ENCODE measurements at regions not wholly inside any gene's neighbourhood (a gene's known extent, or its start where the extent isn't known, plus 50 kb on each side); places are given as distances from the start of the nearest gene placed in this dataset.

GRCh38 chr10:4437791-4438190, 388.2 kb upstream of the AKR1E2 start:
- Histone ChIP-seq H3K27me3 (replicated peaks in 1 of 4; ENCODE audit: control extremely low read depth in 1 of 4, control insufficient read depth in 3 of 4, insufficient read depth in 4 of 4, low read length in 3 of 4) (no peaks in the 10 kb centered on the region), H3K4me1 (ENCODE audit: control insufficient read depth in 2 of 2, insufficient read depth in 2 of 2, low read length in 2 of 2) (no peaks in the 10 kb centered on the region), H3K4me2 (replicated peaks; ENCODE audit: low read depth, low read length, poor library complexity, severe bottlenecking) (no peak overlapping the region), H4K20me1 (ENCODE audit: control insufficient read depth, insufficient read depth, low read length, poor library complexity, severe bottlenecking) (no peaks in the 10 kb centered on the region), H3K79me2 (ENCODE audit: control insufficient read depth, insufficient read depth, low read length) (no peaks in the 10 kb centered on the region), H3K27ac (ENCODE audit: low read length in 2 of 2) (no peak overlapping the region), H3K9ac (ENCODE audit: low read length) (no peak overlapping the region), H3K4me3 (ENCODE audit: control extremely low read depth in 1 of 5, extremely low read depth in 1 of 5, insufficient read depth in 1 of 5, low read depth in 2 of 5, low read length in 4 of 5) (no peak overlapping the region), H3K9me3 (ENCODE audit: control extremely low read depth in 1 of 3, control insufficient read depth in 2 of 3, insufficient read depth in 1 of 3, low read length in 2 of 3) (peaks cover 0 to 3% (median 0%) of the 10 kb centered on the region in 3 donors), H2AFZ (ENCODE audit: insufficient read depth, low read depth, low read length, poor library complexity, severe bottlenecking) (no peak overlapping the region), H3K36me3 (replicated peaks in 1 of 2; ENCODE audit: control extremely low read depth in 1 of 2, control insufficient read depth in 1 of 2, extremely low read depth in 1 of 2, insufficient read depth in 2 of 2, low read length in 1 of 2) (no peaks in the 10 kb centered on the region)
- ChIA-PET CTCF (no interaction called here), POLR2A (no interaction called here)
- H3K9me3 Mint-ChIP-seq (ENCODE audit: insufficient read depth) = peaks cover 4% of the 10 kb centered on the region
- no peak overlapping the region for H3K27ac Mint-ChIP-seq
- DNase-seq = no peak
- H3K4me1 Mint-ChIP-seq = no peaks in the 10 kb centered on the region
- no peak for ATAC-seq (ENCODE audit: low read depth)
- H3K27me3 Mint-ChIP-seq = no peaks in the 10 kb centered on the region
- intact Hi-C loops (cut with micrococcal nuclease) = no loop called here
- WGBS (ENCODE audit: insufficient coverage) = no CpG with 5 or more reads among the region's 1 CpG
- TF ChIP-seq EZH2 (IDR thresholded peaks at IDR 0.05; ENCODE audit: borderline replicate concordance, insufficient read depth, low read depth, low read length, poor library complexity, severe bottlenecking) (no peak), CTCF (IDR thresholded peaks at IDR 0.05) (no peak)
- no peak overlapping the region for H3K4me3 Mint-ChIP-seq

- Histone ChIP-seq H3K9me3 (ENCODE audit: control extremely low read depth in 1 of 3, control insufficient read depth in 2 of 3, insufficient read depth in 1 of 3, low read length in 2 of 3) (peaks cover 0 to 3% (median 0%) of the 10 kb centered on the region in 3 donors), H3K4me2 (replicated peaks; ENCODE audit: low read depth, low read length, poor library complexity, severe bottlenecking) (no peak overlapping the region), H3K9ac (ENCODE audit: low read length) (no peak overlapping the region), H3K4me1 (ENCODE audit: control insufficient read depth in 2 of 2, insufficient read depth in 2 of 2, low read length in 2 of 2) (no peaks in the 10 kb centered on the region), H4K20me1 (ENCODE audit: control insufficient read depth, insufficient read depth, low read length, poor library complexity, severe bottlenecking) (no peaks in the 10 kb centered on the region), H3K36me3 (replicated peaks in 1 of 2; ENCODE audit: control extremely low read depth in 1 of 2, control insufficient read depth in 1 of 2, extremely low read depth in 1 of 2, insufficient read depth in 2 of 2, low read length in 1 of 2) (no peaks in the 10 kb centered on the region), H3K79me2 (ENCODE audit: control insufficient read depth, insufficient read depth, low read length) (no peaks in the 10 kb centered on the region), H3K27me3 (replicated peaks in 1 of 4; ENCODE audit: control extremely low read depth in 1 of 4, control insufficient read depth in 3 of 4, insufficient read depth in 4 of 4, low read length in 3 of 4) (no peaks in the 10 kb centered on the region), H3K27ac (ENCODE audit: low read length in 2 of 2) (no peak overlapping the region), H2AFZ (ENCODE audit: insufficient read depth, low read depth, low read length, poor library complexity, severe bottlenecking) (no peak overlapping the region), H3K4me3 (ENCODE audit: control extremely low read depth in 1 of 5, extremely low read depth in 1 of 5, insufficient read depth in 1 of 5, low read depth in 2 of 5, low read length in 4 of 5) (no peak overlapping the region)
- TF ChIP-seq CTCF (IDR thresholded peaks at IDR 0.05) (no peak), EZH2 (IDR thresholded peaks at IDR 0.05; ENCODE audit: borderline replicate concordance, insufficient read depth, low read depth, low read length, poor library complexity, severe bottlenecking) (no peak)
- CTCF ChIA-PET = no interaction called here
- H3K27me3 Mint-ChIP-seq = no peaks in the 10 kb centered on the region
- POLR2A ChIA-PET = no interaction called here
- H3K27ac Mint-ChIP-seq = no peak overlapping the region
- H3K4me3 Mint-ChIP-seq = no peak overlapping the region
- no peaks in the 10 kb centered on the region for H3K4me1 Mint-ChIP-seq
- 97% methylated on average over 7 of the region's 7 CpGs for WGBS (ENCODE audit: insufficient coverage)
- H3K9me3 Mint-ChIP-seq (ENCODE audit: insufficient read depth) = peaks cover under 1% of the 10 kb centered on the region
- DNase-seq (no peak), ATAC-seq (ENCODE audit: low read depth) (no peak)
- intact Hi-C loops (cut with micrococcal nuclease) = no loop called here
These were observed 388.9 kb upstream of the AKR1E2 start for GRCh38 chr10:4437061-4437460.

Measured in B cell (primary cell).